Stimulated activated CD4-positive, alpha-beta T cell treated with anti-CD3 and anti-CD28 coated beads, Interleukin-1b, Interleukin-23, amount 100 ng/mL, for 4 hours (primary cell): ENCODE measurements at regions not wholly inside any gene's neighbourhood (a gene's known extent, or its start where the extent isn't known, plus 50 kb on each side); places are given as distances from the start of the nearest gene placed in this dataset.
"Not testable (repeated sequence)": the region's sequence is repeated elsewhere in the genome, so short reads cannot be mapped to it uniquely, and the experiment has no call there.

Experiments
- DNase-seq, 2 donors: peaks; one replicate each; pipeline ENCODE4 v3.0.0-alpha.2; 2020; ENCODE audit warnings: low read depth in 2 of 2

DNA sequence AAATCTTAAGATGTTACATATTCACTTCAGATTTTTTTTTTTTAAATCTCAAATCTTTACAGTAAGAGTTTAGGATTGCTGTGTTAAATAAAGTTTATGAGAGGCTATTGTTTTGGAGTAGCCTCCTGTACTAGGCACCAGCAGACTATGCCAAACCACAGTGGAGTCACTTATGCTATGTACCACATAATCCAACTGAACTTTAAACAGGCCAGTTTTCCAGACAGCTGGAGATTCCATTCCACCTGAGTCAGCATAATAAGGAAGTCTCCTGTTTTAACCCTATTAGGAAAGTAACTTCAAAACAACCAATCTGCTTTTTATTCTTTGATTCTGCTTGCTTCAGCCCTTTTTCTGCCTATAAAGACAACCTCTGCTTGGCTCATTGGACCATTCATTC is 205.2 kb downstream of the CSNK1G3 start:
- DNase-seq = no peak

DNA sequence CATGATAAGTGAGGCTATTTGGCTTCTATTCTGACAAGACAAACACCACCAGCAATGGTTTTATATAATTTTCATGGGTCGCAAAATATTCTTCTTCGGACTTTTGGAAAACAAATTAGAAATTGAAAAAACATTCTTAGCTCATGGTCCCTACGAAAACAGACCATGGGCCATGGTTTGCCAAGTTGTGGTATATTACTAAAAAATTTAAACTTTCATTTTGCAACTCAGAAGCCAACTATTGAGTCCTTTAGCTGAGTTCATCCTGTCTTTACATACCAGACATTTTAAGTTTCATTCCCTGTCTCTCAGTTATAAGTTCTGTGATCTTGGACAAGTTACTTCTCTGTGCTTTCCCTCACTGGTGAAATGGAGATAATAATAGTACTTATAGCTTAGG is 198.1 kb downstream of the CSNK1G3 start:
- DNase-seq = no peak

DNA sequence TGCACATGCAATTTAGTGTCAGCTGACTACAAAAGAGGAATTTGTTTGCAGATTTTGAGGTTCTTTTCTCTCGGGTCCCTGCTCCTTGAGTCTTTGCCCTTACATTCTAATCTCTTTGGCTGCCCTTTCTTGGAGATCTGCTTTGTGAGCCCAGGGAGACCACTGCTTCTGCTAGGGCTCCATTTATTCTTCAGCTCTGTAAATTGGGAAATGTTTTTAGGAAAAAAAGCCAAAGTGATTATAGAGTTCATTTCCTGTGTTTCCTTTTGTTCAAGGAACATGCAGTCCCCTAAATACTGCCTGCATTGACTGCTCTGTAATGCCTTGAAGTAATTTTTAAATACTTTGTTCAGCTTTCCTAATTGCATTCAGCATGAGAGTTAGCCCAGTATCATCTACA is 197.4 kb downstream of the CSNK1G3 start:
- DNase-seq = no peak

DNA sequence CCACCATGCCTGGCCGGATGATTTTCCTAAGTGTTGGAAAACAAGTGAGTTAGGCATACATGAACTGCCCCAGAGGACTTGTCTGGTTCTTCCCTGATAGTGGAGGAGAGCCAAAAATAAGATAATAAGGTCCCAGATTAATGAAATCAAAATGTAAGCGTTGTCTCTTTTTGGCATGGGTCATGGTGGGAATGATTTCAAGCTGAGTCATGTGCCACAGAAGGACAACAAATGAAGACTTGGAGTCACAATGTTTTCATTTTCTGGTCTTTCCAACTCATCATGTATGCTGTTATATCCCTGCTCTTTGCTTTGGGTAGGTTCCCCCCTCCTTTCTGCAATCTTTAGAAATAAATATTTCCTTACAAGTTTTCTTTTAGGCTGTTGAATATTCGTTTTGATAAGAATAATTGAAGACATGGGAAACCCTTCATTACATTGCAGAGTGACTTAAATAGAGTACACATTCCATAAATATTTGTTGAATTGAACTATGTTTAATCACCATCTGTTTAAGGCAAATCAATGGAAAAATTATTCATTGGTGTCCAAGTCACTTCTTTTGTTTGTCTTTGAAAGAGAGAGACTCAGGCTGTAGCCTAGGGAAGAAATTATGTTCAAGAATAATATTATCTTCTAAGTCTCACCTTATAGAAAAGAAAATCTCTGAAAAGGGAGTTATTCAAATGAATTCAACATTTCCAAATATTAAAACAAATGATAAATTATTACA is 196.3 kb downstream of the CSNK1G3 start:
- no peak for DNase-seq

DNA sequence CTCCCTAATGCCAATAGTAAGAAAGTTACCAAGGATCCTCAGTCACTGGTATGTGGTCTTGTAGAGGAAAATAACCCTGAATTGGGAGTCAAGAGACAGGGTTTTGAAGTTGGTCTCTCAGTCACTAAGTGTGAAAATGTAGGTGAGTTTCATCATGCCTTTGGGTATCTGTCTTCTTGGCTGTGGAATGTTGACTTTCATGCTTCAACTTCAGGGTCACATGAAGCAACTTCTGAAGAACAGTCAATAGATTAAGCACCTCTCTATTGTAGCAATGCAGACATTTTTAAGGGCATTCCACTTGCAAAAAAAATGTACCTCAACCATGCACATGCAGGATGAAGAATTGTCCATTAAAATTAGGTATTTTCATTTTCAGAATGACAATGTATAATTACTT is 194.6 kb downstream of the CSNK1G3 start:
- DNase-seq = no peak

DNA sequence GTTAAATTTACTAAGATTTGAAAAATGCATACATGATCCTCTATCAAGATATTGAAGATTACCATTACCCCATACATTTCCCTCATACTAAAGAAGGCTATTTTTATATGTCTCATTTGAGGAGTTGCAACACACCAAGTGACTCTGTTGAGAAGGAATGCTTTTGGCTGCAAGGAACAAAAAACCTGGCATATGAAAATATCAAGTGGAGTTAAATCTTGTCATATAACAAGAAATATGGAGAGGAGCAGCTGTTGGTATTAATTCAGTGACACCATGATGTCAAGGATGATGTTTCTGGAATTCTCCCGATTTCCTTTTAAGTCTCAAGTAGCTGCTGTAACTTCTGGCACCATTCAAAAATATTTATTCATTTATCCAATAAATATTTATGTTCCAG is 193.8 kb downstream of the CSNK1G3 start:
- no peak for DNase-seq

DNA sequence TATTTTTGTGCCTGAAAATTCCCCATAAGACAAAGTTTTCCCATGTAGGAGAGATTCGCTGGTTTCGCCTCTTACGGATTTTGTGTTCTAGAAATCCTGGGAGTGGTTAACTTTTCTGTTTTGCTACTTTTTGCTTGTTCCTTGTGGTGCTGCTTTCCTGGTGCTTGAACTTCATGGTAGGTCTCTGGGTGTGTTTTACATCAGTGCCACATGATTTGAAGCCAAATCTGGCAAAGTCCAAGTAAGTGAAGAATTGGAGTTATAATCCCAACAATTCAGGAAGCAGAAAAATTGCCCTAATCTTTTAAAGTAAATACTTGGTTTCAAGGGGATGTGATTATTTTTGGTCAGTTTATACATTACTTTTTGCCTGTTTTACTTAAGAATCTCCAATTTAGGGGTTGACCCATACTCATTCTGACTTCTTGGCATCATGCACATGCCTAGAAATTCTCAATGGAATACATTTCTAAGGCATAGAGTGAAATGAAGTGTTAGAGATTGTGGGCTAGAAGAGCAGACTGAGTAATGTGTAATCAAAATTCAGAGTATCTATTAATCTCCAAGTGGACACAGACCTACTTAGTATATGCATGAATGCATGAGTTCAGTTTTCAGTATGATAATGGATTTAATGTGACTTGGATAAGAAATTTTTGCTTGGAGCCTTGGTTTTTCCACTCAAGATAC is 189.7 kb downstream of the CSNK1G3 start:
- DNase-seq = no peak

DNA sequence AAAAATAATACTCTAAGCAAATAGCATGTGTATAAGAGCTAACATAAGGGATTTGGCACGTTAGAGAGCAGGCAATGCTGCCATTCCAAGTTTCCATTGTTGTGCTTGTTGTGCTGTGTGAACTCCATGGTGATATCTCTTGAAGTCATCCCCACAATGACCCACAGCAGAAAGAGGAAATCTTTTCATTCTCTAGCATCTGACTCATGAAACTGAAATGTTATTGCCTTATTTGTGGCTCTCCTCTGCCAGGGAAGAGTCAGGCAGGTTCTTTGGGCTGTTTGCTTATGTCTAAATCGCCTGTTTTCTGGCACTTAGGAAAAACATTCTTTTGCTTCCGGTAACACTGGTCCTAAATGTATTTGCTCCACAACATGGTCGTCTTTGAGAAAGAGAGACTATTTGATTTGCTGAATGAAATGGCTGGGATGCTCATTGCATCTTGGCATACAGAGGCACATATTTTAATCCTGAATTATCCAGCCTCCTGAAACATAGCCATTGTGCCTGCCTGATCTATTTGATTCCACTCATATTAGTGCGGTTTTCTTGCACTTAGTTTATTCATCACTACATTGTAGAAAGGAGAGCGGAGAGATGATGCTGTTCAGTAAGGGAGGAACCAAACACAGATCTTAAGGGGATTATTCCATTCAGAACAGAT is 188.8 kb downstream of the CSNK1G3 start:
- no peak for DNase-seq

DNA sequence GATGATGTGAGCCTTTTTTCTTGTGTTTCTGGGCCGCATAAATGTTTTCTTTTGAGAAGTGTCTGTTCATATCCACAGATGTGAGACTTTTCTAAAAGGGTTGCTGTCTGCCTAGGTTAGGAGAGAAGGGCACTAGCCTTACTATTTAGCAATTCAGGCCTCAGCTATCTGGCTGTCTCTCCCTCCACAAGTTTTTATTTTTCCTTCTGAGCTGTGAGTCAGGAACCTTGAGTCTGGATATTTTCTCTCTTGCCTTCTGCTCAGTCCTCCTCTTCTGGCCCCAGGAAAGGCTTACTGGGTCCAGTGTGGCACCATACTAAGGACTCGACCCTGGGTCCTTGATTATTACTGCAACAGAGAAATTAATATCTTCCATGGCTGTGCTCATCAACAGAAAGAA is 187.6 kb downstream of the CSNK1G3 start:
- no peak for DNase-seq

DNA sequence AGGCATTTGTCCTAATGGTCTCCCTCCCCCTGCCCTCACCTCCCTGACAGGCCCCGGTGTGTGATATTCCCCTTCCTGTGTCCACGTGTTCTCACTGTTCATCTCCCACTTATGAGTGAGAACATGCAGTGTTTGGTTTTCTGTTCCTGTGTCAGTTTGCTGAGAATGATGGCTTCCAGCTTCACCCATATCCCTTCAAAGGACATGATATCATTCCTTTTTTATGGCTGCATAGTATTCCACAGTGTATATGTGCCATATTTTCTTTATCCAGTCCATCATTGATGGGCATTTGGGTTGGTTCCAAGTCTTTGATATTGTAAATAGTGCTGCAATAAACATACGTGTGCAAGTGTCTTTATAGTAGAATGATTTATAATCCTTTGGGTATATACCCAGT is 187.0 kb downstream of the CSNK1G3 start:
- not testable (repeated sequence) for DNase-seq

DNA sequence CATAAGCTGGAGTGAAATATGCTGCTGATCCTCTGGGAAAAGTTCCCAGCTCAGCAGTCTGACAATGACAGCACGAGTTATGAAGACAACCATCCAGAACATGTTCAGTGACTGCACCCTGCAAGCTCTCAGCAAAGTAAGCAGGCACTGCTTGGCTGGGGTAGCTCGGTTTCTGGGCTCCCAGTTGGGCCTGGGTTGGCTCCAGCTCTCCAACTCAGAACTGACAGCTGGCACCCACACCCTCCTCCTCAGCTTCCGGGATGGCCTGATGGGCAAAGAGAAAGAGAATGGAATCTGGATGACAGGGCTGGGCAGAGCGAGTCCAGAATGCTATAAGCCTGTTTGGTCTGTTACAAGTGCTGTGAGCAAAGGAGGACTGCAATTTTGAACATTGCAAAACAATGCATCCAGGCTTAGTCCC is 185.0 kb downstream of the CSNK1G3 start:
- no peak for DNase-seq

DNA sequence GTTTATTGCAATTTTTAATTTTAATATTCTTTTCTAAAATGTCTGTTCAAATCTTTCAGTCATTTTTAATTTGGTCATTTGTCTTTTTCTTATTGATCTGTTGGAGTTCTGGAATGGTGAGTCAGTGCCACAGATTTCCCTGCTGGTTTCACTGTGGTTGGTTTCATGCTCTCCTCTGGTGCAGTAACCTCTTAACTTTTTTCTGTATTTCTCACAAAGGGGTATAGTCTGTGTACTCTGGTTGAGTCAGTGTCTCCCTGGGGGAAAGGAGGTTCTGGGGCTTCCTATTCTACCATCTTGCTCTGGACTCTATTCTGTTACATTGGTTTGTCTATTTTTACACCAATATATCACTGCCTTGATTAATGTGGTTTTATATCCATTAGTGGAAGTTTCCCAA is 178.8 kb downstream of the CSNK1G3 start:
- DNase-seq = no peak

DNA sequence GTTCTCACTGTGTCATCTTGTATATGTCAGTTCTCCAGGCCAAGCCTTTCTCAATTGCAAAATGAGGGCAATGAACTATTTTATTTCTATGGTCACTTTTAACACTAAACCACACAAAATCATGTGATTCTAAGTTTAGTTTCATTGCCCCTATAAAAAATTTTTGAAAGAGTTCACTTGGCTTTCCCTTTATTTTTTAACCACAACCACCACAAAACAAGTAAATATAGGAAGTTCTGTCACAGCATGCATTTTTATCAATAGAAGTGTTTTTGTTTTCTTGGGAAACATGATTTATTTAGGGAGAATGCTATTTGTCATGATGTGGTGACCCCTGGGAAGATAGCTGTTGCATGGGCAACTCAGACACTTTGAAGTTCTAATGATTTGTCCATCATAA is 169.1 kb downstream of the CSNK1G3 start:
- no peak for DNase-seq

DNA sequence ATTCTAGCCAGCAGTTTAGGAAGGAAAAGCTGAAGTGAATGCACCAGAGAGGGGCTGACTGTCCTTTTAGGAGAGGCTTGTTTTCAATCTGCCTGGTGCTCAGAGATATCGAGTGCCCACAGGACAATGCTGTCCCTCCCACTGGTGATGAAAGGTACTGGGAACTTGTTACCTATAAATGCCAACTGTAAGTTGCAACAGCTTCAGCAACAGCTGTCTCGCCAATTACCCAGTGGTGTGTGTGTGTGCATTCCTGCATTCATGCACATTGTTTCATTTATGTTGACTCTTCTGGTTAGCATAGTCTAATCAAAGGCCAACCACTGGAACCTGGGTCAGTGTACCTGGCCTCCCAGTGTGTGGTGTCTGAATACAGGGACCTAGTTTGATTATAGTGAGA is 161.1 kb downstream of the CSNK1G3 start:
- DNase-seq = no peak

DNA sequence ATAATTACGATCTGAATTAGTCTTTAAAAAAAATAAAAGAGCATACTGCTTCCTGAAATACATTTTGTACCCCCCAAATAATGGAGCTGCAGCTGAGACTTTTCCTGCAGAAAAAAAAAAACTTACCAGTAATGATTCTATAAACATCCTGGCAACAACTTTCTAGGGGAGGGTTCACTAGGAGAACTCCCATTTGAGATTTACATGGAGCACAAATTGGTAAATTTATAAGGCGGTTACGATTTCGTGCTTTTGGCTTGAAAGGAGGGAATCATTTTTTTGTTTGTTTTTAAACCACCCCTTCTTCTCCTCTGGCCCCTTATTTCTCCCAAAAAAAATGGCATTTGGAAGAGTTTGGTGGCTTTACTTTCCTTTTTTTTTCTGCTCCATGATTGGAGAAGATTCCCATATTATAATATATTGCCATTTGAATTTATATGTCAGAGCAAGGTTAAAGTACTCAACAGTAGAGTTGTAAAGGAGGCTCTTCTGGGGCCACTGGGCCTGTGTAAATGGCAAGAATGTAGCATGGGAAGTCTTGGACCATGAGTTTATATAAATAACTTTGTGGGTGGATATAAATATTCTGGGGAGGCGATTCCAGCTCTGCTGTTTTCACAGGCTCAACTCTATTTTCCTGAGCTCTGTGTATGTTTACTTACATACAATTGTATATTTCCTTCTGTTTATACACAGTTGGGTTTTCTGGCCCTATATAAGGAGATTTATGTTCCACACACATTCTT is 159.9 kb downstream of the CSNK1G3 start:
- DNase-seq = no peak

DNA sequence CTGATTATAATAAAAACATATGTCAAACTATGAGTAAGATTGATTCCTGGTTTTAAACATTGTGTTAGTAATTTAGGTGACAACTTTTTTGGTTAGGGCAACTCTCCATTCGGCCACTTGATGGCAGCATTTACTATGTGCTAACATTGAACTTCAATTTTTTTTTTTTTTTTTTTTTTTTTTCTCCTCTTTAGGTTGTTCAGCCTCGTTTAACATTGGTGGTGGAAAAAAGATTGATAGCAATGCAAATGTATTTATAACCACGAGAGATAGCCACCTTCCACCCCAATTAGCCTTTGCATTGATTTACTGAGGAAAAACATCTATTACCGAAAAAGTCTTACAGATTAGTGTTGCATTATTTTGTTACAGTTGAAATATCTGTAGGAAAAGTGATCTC is 159.1 kb downstream of the CSNK1G3 start:
- peak; percentile 0 to 25 for DNase-seq
